ENCODE measurements at regions not wholly inside any gene's neighbourhood (a gene's known extent, or its start where the extent isn't known, plus 50 kb on each side); places are given as distances from the start of the nearest gene placed in this dataset.

DNA sequence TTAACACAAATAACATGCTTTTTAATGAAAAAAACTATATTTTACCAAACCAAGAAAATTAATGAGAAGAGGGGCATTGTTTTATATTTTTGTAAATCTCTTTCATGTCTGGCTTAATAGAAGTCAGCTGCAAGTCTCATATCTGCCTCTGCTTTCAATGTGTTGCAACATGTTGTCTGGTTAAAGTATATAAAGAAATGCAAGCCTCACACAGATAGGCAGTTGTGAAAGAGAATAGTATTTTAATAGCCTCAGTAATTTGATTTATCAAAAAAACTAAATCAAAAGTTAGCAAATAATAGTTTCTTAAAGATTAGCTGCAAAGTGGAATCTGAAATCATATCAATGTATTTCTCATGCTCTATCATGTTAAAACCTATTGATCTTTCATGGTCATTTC is 52.9 kb upstream of the NCOA1 start:
- TF ChIP-seq, protein P1, sequence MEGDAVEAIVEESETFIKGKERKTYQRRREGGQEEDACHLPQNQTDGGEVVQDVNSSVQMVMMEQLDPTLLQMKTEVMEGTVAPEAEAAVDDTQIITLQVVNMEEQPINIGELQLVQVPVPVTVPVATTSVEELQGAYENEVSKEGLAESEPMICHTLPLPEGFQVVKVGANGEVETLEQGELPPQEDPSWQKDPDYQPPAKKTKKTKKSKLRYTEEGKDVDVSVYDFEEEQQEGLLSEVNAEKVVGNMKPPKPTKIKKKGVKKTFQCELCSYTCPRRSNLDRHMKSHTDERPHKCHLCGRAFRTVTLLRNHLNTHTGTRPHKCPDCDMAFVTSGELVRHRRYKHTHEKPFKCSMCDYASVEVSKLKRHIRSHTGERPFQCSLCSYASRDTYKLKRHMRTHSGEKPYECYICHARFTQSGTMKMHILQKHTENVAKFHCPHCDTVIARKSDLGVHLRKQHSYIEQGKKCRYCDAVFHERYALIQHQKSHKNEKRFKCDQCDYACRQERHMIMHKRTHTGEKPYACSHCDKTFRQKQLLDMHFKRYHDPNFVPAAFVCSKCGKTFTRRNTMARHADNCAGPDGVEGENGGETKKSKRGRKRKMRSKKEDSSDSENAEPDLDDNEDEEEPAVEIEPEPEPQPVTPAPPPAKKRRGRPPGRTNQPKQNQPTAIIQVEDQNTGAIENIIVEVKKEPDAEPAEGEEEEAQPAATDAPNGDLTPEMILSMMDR (IDR thresholded peaks at IDR 0.05; ENCODE audit: poor library complexity, severe bottlenecking) = no peak
- TF ChIP-seq, protein P2, sequence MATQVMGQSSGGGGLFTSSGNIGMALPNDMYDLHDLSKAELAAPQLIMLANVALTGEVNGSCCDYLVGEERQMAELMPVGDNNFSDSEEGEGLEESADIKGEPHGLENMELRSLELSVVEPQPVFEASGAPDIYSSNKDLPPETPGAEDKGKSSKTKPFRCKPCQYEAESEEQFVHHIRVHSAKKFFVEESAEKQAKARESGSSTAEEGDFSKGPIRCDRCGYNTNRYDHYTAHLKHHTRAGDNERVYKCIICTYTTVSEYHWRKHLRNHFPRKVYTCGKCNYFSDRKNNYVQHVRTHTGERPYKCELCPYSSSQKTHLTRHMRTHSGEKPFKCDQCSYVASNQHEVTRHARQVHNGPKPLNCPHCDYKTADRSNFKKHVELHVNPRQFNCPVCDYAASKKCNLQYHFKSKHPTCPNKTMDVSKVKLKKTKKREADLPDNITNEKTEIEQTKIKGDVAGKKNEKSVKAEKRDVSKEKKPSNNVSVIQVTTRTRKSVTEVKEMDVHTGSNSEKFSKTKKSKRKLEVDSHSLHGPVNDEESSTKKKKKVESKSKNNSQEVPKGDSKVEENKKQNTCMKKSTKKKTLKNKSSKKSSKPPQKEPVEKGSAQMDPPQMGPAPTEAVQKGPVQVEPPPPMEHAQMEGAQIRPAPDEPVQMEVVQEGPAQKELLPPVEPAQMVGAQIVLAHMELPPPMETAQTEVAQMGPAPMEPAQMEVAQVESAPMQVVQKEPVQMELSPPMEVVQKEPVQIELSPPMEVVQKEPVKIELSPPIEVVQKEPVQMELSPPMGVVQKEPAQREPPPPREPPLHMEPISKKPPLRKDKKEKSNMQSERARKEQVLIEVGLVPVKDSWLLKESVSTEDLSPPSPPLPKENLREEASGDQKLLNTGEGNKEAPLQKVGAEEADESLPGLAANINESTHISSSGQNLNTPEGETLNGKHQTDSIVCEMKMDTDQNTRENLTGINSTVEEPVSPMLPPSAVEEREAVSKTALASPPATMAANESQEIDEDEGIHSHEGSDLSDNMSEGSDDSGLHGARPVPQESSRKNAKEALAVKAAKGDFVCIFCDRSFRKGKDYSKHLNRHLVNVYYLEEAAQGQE (IDR thresholded peaks at IDR 0.05; ENCODE audit: borderline replicate concordance) = no peak
- no peak for TF ChIP-seq EZH2 (IDR thresholded peaks at IDR 0.05; ENCODE audit: borderline replicate concordance, insufficient read depth, low read length, poor library complexity, severe bottlenecking)
- TF ChIP-seq SMC3 (conservative IDR thresholded peaks at IDR 0.05; ENCODE audit: poor library complexity) = no peak
- TF ChIP-seq RAD21 (conservative IDR thresholded peaks at IDR 0.05) = no peak
- TF ChIP-seq POLR2AphosphoS5 (IDR thresholded peaks at IDR 0.05) = no peak

Measured in neural cell (in vitro differentiated cells).